Kidney epithelial cell (primary cell): ENCODE measurements at regions not wholly inside any gene's neighbourhood (a gene's known extent, or its start where the extent isn't known, plus 50 kb on each side); places are given as distances from the start of the nearest gene placed in this dataset.

Source experiments
- DNase-seq: peaks from one replicate; pipeline ENCODE4 v3.0.0-alpha.2; 2010; ENCODE audit warnings: low read depth
- H3K27me3 ChIP-seq: 2 replicates; pipeline ENCODE4 v1.6.0; 2011; ENCODE audit warnings: low read length; ENCODE audit not compliant: control insufficient read depth, insufficient read depth
- H3K36me3 ChIP-seq: 2 replicates; pipeline ENCODE4 v1.5.1; 2011; ENCODE audit warnings: low read length; ENCODE audit not compliant: control insufficient read depth, insufficient read depth
- H3K4me3 ChIP-seq: 2 replicates; pipeline ENCODE4 v1.5.1; 2011; ENCODE audit warnings: low read depth, mild to moderate bottlenecking, control low read depth, low read length
- CTCF ChIP-seq: IDR thresholded peaks from 2 replicates; pipeline ENCODE4 v1.5.1; 2011; ENCODE audit warnings: mild to moderate bottlenecking, moderate library complexity, low read length, control low read depth, inconsistent platforms; ENCODE audit not compliant: insufficient read depth, poor library complexity, severe bottlenecking

- DNase-seq = no peak
- Histone ChIP-seq H3K27me3 (no peaks in the 10 kb centered on the region), H3K4me3 (no peak overlapping the region), H3K36me3 (no peaks in the 10 kb centered on the region)
- TF ChIP-seq CTCF = no peak
Observed at GRCh38 chr7:47666164-47666862, 84.4 kb upstream of the TNS3 start.

GRCh38 chr7:47664650-47665195 is 82.8 kb upstream of the TNS3 start:
- peak; percentile 61 for DNase-seq
- no peaks in the 10 kb centered on the region for H3K36me3 ChIP-seq
- no peak for TF ChIP-seq CTCF

GRCh38 chr7:47663851-47664250 is 81.9 kb upstream of the TNS3 start:
- DNase-seq = no peak
- Histone ChIP-seq H3K27me3 (no peaks in the 10 kb centered on the region), H3K4me3 (no peak overlapping the region), H3K36me3 (no peaks in the 10 kb centered on the region)
- no peak for TF ChIP-seq CTCF

More at GRCh38 chr7:47664650-47665195, 82.8 kb upstream of the TNS3 start:
- Histone ChIP-seq H3K4me3 (no peak overlapping the region), H3K27me3 (no peaks in the 10 kb centered on the region)

GRCh38 chr7:47663213-47663612 is 81.3 kb upstream of the TNS3 start:
- H3K4me3 ChIP-seq = no peak overlapping the region
- DNase-seq = no peak
- no peaks in the 10 kb centered on the region for H3K27me3 ChIP-seq
- no peaks in the 10 kb centered on the region for H3K36me3 ChIP-seq
- TF ChIP-seq CTCF = no peak

- no peaks in the 10 kb centered on the region for H3K36me3 ChIP-seq
- DNase-seq = no peak
- H3K4me3 ChIP-seq = no peak overlapping the region
- no peaks in the 10 kb centered on the region for H3K27me3 ChIP-seq
- TF ChIP-seq CTCF = no peak
Observed at GRCh38 chr7:47661051-47661714, 79.3 kb upstream of the TNS3 start.
